DOHH2 (cell line): ENCODE measurements at regions not wholly inside any gene's neighbourhood (a gene's known extent, or its start where the extent isn't known, plus 50 kb on each side); places are given as distances from the start of the nearest gene placed in this dataset.

Experiments
- H3F3A ChIP-seq: fragments of 200-600 bp; sonication (generic), shearing (Covaris generic); 2 replicates; pipeline ENCODE4 v1.6.0; 2016; ENCODE audit warnings: antibody characterized with exemption, mild to moderate bottlenecking; ENCODE audit not compliant: control insufficient read depth, insufficient read depth
- H3K27ac ChIP-seq: fragments of 200-600 bp; sonication (generic); 2 replicates; pipeline ENCODE4 v1.5.1; 2014; ENCODE audit warnings: low read depth, mild to moderate bottlenecking, low read length, moderate library complexity
- H3K27me3 ChIP-seq: fragments of 200-600 bp; sonication (generic); 2 replicates; pipeline ENCODE4 v1.6.1; 2014; ENCODE audit warnings: mild to moderate bottlenecking, low read length, mixed read lengths; ENCODE audit not compliant: control insufficient read depth
- H3K36me3 ChIP-seq: fragments of 200-600 bp; sonication (generic); 2 replicates; pipeline ENCODE4 v1.6.1; 2014; ENCODE audit warnings: mild to moderate bottlenecking, low read length, moderate library complexity, mixed read lengths; ENCODE audit not compliant: control insufficient read depth
- H3K4me1 ChIP-seq: fragments of 200-600 bp; sonication (generic); 2 replicates; pipeline ENCODE4 v1.6.1; 2014; ENCODE audit warnings: mild to moderate bottlenecking, low read length, mixed read lengths; ENCODE audit not compliant: control insufficient read depth
- H3K4me2 ChIP-seq: fragments of 200-600 bp; sonication (generic); 2 replicates; pipeline ENCODE4 v1.6.0; 2014; ENCODE audit warnings: mild to moderate bottlenecking, low read length, moderate library complexity
- H3K4me3 ChIP-seq: fragments of 200-600 bp; sonication (generic); 2 replicates; pipeline ENCODE4 v1.5.1; 2014; ENCODE audit warnings: mild to moderate bottlenecking, low read length, mixed read lengths
- H3K79me2 ChIP-seq: fragments of 200-600 bp; sonication (generic); 2 replicates; pipeline ENCODE4 v1.6.1; 2014; ENCODE audit warnings: mild to moderate bottlenecking, low read length, mixed read lengths; ENCODE audit not compliant: control insufficient read depth
- H3K9me2 ChIP-seq: fragments of 200-600 bp; sonication (generic); replicated peaks from 2 replicates; pipeline ENCODE4 v1.6.1; 2014; ENCODE audit warnings: mild to moderate bottlenecking, low read length, mixed read lengths; ENCODE audit not compliant: control insufficient read depth
- H3K9me3 ChIP-seq: fragments of 200-600 bp; sonication (generic); 2 replicates; pipeline ENCODE4 v1.6.1; 2014; ENCODE audit warnings: antibody characterized with exemption, low read length, mixed read lengths; ENCODE audit not compliant: control insufficient read depth, insufficient read depth
- H4K20me1 ChIP-seq: fragments of 200-600 bp; sonication (generic); 2 replicates; pipeline ENCODE4 v1.6.0; 2014; ENCODE audit warnings: low read depth, mild to moderate bottlenecking, antibody characterized with exemption, low read length, moderate library complexity; ENCODE audit not compliant: control insufficient read depth, insufficient read depth
- CTCF ChIP-seq: fragments of 200-600 bp; sonication (generic); IDR thresholded peaks from one replicate; pipeline ENCODE4 v1.5.1; 2014; ENCODE audit warnings: antibody characterized with exemption, mild to moderate bottlenecking, low read depth, low read length; ENCODE audit not compliant: poor library complexity, severe bottlenecking
- EZH2phosphoT487 ChIP-seq: fragments of 200-600 bp; sonication (generic); IDR thresholded peaks from 2 replicates; pipeline ENCODE4 v1.6.1; 2017; ENCODE audit warnings: borderline replicate concordance, mild to moderate bottlenecking, antibody characterized with exemption, low read length, moderate library complexity, mixed read lengths

DNA sequence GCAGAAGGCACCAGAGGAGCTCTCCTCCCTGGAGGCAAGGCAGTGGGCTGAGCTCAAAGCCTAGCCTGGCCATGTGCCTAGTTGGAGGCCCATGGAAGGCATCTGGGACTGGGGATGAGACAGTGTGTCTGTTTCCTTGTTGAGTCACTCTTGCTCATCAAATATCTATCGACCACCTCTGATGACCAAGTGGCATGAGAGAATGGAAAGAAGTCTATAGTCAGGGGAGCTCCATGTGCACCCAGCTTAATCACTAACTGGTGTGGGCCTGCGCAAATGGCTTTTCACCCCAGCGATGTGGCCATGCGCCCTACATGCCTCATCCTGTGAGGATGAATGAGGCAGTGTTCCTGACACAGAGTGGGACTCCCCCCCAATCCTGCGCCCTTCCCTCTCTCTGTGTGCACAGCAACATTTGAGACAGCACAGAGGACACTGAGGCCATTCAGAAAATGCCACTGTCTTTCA is 229.9 kb downstream of the RPS24 start:
- no peaks in the 10 kb centered on the region for H3K9me3 ChIP-seq
- H3K27ac ChIP-seq: no peak overlapping the region
- no peak overlapping the region for H3K4me2 ChIP-seq

GRCh38 chr10:78264361-78264760 is 230.7 kb downstream of the RPS24 start:
- Histone ChIP-seq H3K9me2 (no peaks in the 10 kb centered on the region), H3K4me1 (no peaks in the 10 kb centered on the region), H3K36me3 (no peaks in the 10 kb centered on the region), H3K4me2 (no peak overlapping the region), H3K4me3 (no peak overlapping the region), H3K27me3 (peaks cover 4% of the 10 kb centered on the region; the same call in 1 of the 2 replicates), H3K27ac (no peak overlapping the region), H4K20me1 (no peaks in the 10 kb centered on the region), H3F3A (no peaks in the 10 kb centered on the region), H3K79me2 (no peaks in the 10 kb centered on the region), H3K9me3 (no peaks in the 10 kb centered on the region)
- TF ChIP-seq CTCF (no peak), EZH2phosphoT487 (no peak)

More for the DNA sequence above, 229.9 kb downstream of the RPS24 start:
- Histone ChIP-seq H3K4me1 (no peaks in the 10 kb centered on the region), H3K36me3 (no peaks in the 10 kb centered on the region), H4K20me1 (no peaks in the 10 kb centered on the region), H3K9me2 (no peaks in the 10 kb centered on the region), H3K4me3 (no peak overlapping the region), H3F3A (no peaks in the 10 kb centered on the region), H3K79me2 (no peaks in the 10 kb centered on the region), H3K27me3 (peaks cover 4% of the 10 kb centered on the region; the same call in 1 of the 2 replicates)
- no peak for TF ChIP-seq EZH2phosphoT487
- no peak for TF ChIP-seq CTCF

DNA sequence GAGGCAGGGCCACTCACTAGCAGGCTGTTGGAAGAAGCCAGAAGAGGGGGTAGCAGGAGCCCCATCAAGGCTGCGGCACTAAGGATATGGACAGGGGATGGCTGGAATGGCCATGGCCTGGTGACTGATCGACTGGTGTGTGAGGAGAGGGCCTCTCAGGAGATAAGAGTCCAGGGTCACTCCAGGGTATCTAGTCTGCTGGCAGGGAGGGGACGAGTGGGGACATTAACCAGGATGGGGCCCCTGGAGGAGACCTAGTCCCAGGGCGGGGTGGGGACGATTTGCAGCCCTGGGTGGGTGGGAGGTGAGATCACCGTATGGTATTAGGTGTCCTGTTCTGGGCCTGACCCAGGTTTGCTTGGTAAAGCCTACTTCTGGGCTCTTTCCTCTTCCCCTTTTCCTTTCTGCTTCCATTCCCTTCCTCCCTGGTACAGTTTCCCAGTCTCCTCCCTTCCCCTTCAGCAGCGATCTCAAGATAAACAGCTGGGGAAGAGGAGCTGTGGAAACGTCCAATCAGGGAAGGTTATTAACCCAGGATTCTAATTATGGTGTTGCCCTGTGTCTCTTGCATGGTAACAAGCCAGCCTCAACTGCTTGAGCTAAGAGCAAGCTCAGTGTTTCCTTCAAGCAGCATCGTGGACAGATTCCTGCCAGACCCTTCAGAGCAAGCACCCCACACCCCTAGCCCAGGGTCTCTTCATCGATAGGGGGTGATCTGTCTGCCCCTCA is 233.2 kb downstream of the RPS24 start:
- H3K79me2 ChIP-seq: no peaks in the 10 kb centered on the region
- H4K20me1 ChIP-seq: no peaks in the 10 kb centered on the region
- no peak overlapping the region for H3K27ac ChIP-seq
- no peak overlapping the region for H3K4me3 ChIP-seq
- H3K27me3 ChIP-seq: peaks cover 4% of the 10 kb centered on the region; the same call in 1 of the 2 replicates
- H3K4me2 ChIP-seq: no peak overlapping the region
- H3K4me1 ChIP-seq: no peaks in the 10 kb centered on the region
- H3F3A ChIP-seq: no peaks in the 10 kb centered on the region
- H3K9me2 ChIP-seq: no peaks in the 10 kb centered on the region
- no peaks in the 10 kb centered on the region for H3K36me3 ChIP-seq
- no peak for TF ChIP-seq CTCF
- no peak for TF ChIP-seq EZH2phosphoT487
- no peaks in the 10 kb centered on the region for H3K9me3 ChIP-seq
